HepG2 (cell line): ENCODE measurements at regions not wholly inside any gene's neighbourhood (a gene's known extent, or its start where the extent isn't known, plus 50 kb on each side); places are given as distances from the start of the nearest gene placed in this dataset.

Source experiments
- ATAC-seq: fragments of 200-7000 bp; cut with Tn5 transposase; 3 replicates; pipeline ENCODE4 v1.9.1; 2020; ENCODE audit warnings: mild to moderate bottlenecking, moderate library complexity
- BruUV-seq: library from RNA; stranded (reverse); fragments of 400-500 nt; replicated peaks from 2 replicates; lab custom pipeline; 2021; lab: Mats Ljungman, UMichigan
- CTCF ChIA-PET: fragments of 300-600 bp; formaldehyde crosslinking; extraction: SDS; loops from one replicate; lab custom pipeline; 2021; ENCODE audit warnings: low total read pairs, inconsistent platforms, low intra/inter-chr PET ratio; lab: Yijun Ruan, JAX
- POLR2A ChIA-PET: fragments of 350-600 bp; sonication (Branson Sonifier 250); formaldehyde crosslinking; loops from one replicate; lab custom pipeline; 2020; ENCODE audit warnings: antibody characterized with exemption, inconsistent platforms; lab: Yijun Ruan, JAX
- DNase-seq: peaks from one replicate; pipeline ENCODE4 v3.0.0-alpha.2; 2015; ENCODE audit warnings: low spot score
- FAIRE-seq: peaks from 3 replicates; lab custom pipeline; 2011; peaks lifted over from hg19 to GRCh38; lab: Jason Lieb, UNC
- H2AFZ ChIP-seq: one replicate; pipeline ENCODE4 v1.6.1; 2011; ENCODE audit warnings: low read length, inconsistent platforms
- H3K27ac ChIP-seq: fragments of 300-600 bp; 3 replicates; pipeline ENCODE4 v1.8.0; 2011; ENCODE audit warnings: mixed run types, mild to moderate bottlenecking, mixed read lengths, low read length, inconsistent platforms; ENCODE audit not compliant: insufficient read depth; ENCODE audit errors: extremely low read length
- H3K27me3 ChIP-seq, 2 experiments: fragments of 200-600 bp in 1 of 2; 2 replicates in 1 of 2; 3 replicates in 1 of 2; pipeline versions ENCODE4 v1.6.0 to v1.8.0; 2011; ENCODE audit warnings: low read length in 2 of 2, mild to moderate bottlenecking in 2 of 2, moderate library complexity in 2 of 2, inconsistent platforms in 1 of 2; ENCODE audit not compliant: insufficient read depth in 2 of 2, control insufficient read depth in 1 of 2
- H3K36me3 ChIP-seq, 2 experiments: fragments of 200-600 bp in 1 of 2; replicated peaks in 1 of 2; 2 replicates in 1 of 2; 3 replicates in 1 of 2; pipeline versions ENCODE4 v1.5.1 to v1.8.0; 2011; ENCODE audit warnings: low read length in 2 of 2, inconsistent platforms in 1 of 2; ENCODE audit not compliant: insufficient read depth in 2 of 2, control insufficient read depth in 1 of 2
- H3K4me1 ChIP-seq: 2 replicates; pipeline ENCODE4 v1.5.1; 2012; ENCODE audit warnings: low read length, inconsistent platforms; ENCODE audit not compliant: insufficient read depth
- H3K4me2 ChIP-seq: 2 replicates; pipeline ENCODE4 v1.6.0; 2011; ENCODE audit warnings: low read depth, low read length, inconsistent platforms
- H3K4me3 ChIP-seq, 3 experiments: fragments of 200-600 bp in 1 of 3; sonication (generic), shearing (Covaris generic) in 1 of 3; replicated peaks in 1 of 3; 2 replicates each; pipeline ENCODE4 v1.5.1; 2011 to 2016; ENCODE audit warnings: low read length in 3 of 3, inconsistent platforms in 2 of 3, low read depth in 2 of 3, mild to moderate bottlenecking in 2 of 3, control low read depth in 1 of 3, mixed read lengths in 1 of 3; ENCODE audit not compliant: insufficient read depth in 1 of 3
- H3K79me2 ChIP-seq: one replicate; pipeline ENCODE4 v1.6.1; 2011; ENCODE audit warnings: low read length, inconsistent platforms; ENCODE audit not compliant: insufficient read depth
- H3K9ac ChIP-seq: 2 replicates; pipeline ENCODE4 v1.6.0; 2011; ENCODE audit warnings: mild to moderate bottlenecking, low read depth, low read length, inconsistent platforms; ENCODE audit not compliant: insufficient read depth
- H3K9me3 ChIP-seq: 2 replicates; pipeline ENCODE4 v1.5.1; 2012; ENCODE audit warnings: mild to moderate bottlenecking, low read length
- H4K20me1 ChIP-seq: 2 replicates; pipeline ENCODE4 v1.6.0; 2011; ENCODE audit warnings: inconsistent platforms, mild to moderate bottlenecking, low read length, moderate library complexity; ENCODE audit not compliant: insufficient read depth
- CCDC6 ChIP-seq: sonication (generic); formaldehyde crosslinking; IDR thresholded peaks from 2 replicates; pipeline ENCODE4 v1.8.1; 2022; ENCODE audit warnings: mild to moderate bottlenecking, missing genetic modification reagents, moderate library complexity
- DPF2 ChIP-seq: sonication (generic); formaldehyde crosslinking; IDR thresholded peaks from 2 replicates; pipeline ENCODE4 v1.4.0; 2020; ENCODE audit warnings: mild to moderate bottlenecking, low read depth, missing genetic modification reagents, borderline replicate concordance
- EHMT2 ChIP-seq: fragments of 200-600 bp; sonication (generic); IDR thresholded peaks from 2 replicates; pipeline ENCODE4 v1.7.0; 2017; ENCODE audit warnings: antibody characterized with exemption, low read depth, low read length, borderline replicate concordance
- EP300 ChIP-seq, 3 experiments: sonication (generic) in 1 of 3; formaldehyde crosslinking in 1 of 3; IDR thresholded peaks; 2 replicates each; pipeline versions ENCODE4 v1.5.1 to v1.6.1; 2011 to 2020; ENCODE audit warnings: low read depth in 2 of 3, low read length in 2 of 3, borderline replicate concordance in 1 of 3, improper control_type of control experiment in 1 of 3, mild to moderate bottlenecking in 1 of 3, missing genetic modification reagents in 1 of 3, moderate library complexity in 1 of 3
- MED1 ChIP-seq: sonication (generic); formaldehyde crosslinking; IDR thresholded peaks from 2 replicates; pipeline ENCODE4 v1.4.0; 2020; ENCODE audit warnings: missing genetic modification reagents
- NCOA5 ChIP-seq: sonication (generic); formaldehyde crosslinking; IDR thresholded peaks from 2 replicates; pipeline ENCODE4 v1.4.0; 2020; ENCODE audit warnings: missing genetic modification reagents
- SALL1 ChIP-seq: sonication (generic); formaldehyde crosslinking; IDR thresholded peaks from 2 replicates; pipeline ENCODE4 v1.8.0; 2022; ENCODE audit warnings: mild to moderate bottlenecking, missing genetic modification reagents
- SIN3B ChIP-seq: fragments of 150-350 bp; IDR thresholded peaks from 2 replicates; pipeline ENCODE4 v1.6.1; 2014; ENCODE audit warnings: low read length
- SMAD1 ChIP-seq: sonication (generic); formaldehyde crosslinking; IDR thresholded peaks from 2 replicates; pipeline ENCODE4 v1.4.0; 2020; ENCODE audit warnings: missing genetic modification reagents, low read depth, mild to moderate bottlenecking, borderline replicate concordance
- SMARCE1 ChIP-seq: fragments of 450-650 bp; IDR thresholded peaks from 2 replicates; pipeline ENCODE4 v1.6.1; 2017; ENCODE audit warnings: borderline replicate concordance
- SPEN ChIP-seq: sonication (generic); formaldehyde crosslinking; IDR thresholded peaks from 2 replicates; pipeline ENCODE4 v1.5.1; 2020; ENCODE audit warnings: low read depth, mild to moderate bottlenecking, missing genetic modification reagents
- STAT5B ChIP-seq: sonication (generic); formaldehyde crosslinking; IDR thresholded peaks from 2 replicates; pipeline ENCODE4 v1.4.0; 2020; ENCODE audit warnings: missing genetic modification reagents
- ZFP82 ChIP-seq: sonication (generic); formaldehyde crosslinking; IDR thresholded peaks from 2 replicates; pipeline ENCODE4 v1.5.1; 2020; ENCODE audit warnings: mild to moderate bottlenecking, missing genetic modification reagents, borderline replicate concordance
- ZNF12 ChIP-seq: sonication (generic); formaldehyde crosslinking; IDR thresholded peaks from 2 replicates; pipeline ENCODE4 v1.5.0; 2020; ENCODE audit warnings: missing genetic modification reagents
- ZNF547 ChIP-seq: sonication (generic); formaldehyde crosslinking; IDR thresholded peaks from 2 replicates; pipeline ENCODE4 v1.5.1; 2020; ENCODE audit warnings: mild to moderate bottlenecking, missing genetic modification reagents
- ZNF605 ChIP-seq: sonication (generic); formaldehyde crosslinking; IDR thresholded peaks from 2 replicates; pipeline ENCODE4 v1.8.0; 2022; ENCODE audit warnings: mild to moderate bottlenecking, missing genetic modification reagents
- ZNF644 ChIP-seq: IDR thresholded peaks from 2 replicates; pipeline ENCODE4 v1.6.1; 2016; ENCODE audit warnings: low read depth
- ZNF891 ChIP-seq: sonication (generic); formaldehyde crosslinking; IDR thresholded peaks from 2 replicates; pipeline ENCODE4 v1.5.0; 2020; ENCODE audit warnings: mild to moderate bottlenecking, missing genetic modification reagents
- WGBS: methylation state at CpG from one replicate; pipeline ENCODE4 v1.1.6; 2017; ENCODE audit warnings: low lambda C conversion rate; 5-methylcytosine and 5-hydroxymethylcytosine counted together
- in situ Hi-C: cut with HindIII; loops from 2 replicates; pipeline ENCODE4 v1.10.0; 2017; ENCODE audit warnings: low pct_unique_long_range_greater_than_20kb; ENCODE audit not compliant: extremely low pct_ligation_motif_present
- intact Hi-C: fragments of 100-400 bp; cut with micrococcal nuclease; formaldehyde crosslinking; loops from one replicate; pipeline ENCODE4 v1.10.0; 2022; ENCODE audit not compliant: unreplicated experiment
- TF ChIP-seq, protein P1 (sequence below): sonication (generic); formaldehyde crosslinking; IDR thresholded peaks from 2 replicates; pipeline ENCODE4; 2020; ENCODE audit warnings: missing genetic modification reagents, mild to moderate bottlenecking, borderline replicate concordance

- H3K9ac ChIP-seq: no peak overlapping the region
- no peak overlapping the region for H3K27ac ChIP-seq
- no peaks in the 10 kb centered on the region for H4K20me1 ChIP-seq
- POLR2A ChIA-PET: no interaction called here
- DNase-seq (no peak), FAIRE-seq (no peak), ATAC-seq (no peak)
- no peak overlapping the region for H3K4me2 ChIP-seq
- H2AFZ ChIP-seq: no peak overlapping the region
- no peaks in the 10 kb centered on the region for H3K4me1 ChIP-seq
- H3K4me3 ChIP-seq: no peak overlapping the region
- no CpG with 5 or more reads among the region's 1 CpG for WGBS
- peaks cover 20% of the 10 kb centered on the region for H3K9me3 ChIP-seq
- no TSS peak for BruUV-seq
- H3K36me3 ChIP-seq: no peaks in the 10 kb centered on the region
- intact Hi-C loops (no loop called here), in situ Hi-C loops (no loop called here)
- CTCF ChIA-PET: no interaction called here
- no peaks in the 10 kb centered on the region for H3K27me3 ChIP-seq
- H3K79me2 ChIP-seq: no peaks in the 10 kb centered on the region
- TF ChIP-seq ZFP82 (no peak), CCDC6 (no peak), ZNF644 (CRISPR knock-in tag) (no peak), SMARCE1 (no peak), ZNF891 (CRISPR knock-in tag) (no peak), STAT5B (no peak), EP300 (IDR thresholded peaks at IDR 0.05; ENCODE audit: low read depth in 2 of 2, low read length in 2 of 2) (no peak), EP300 (CRISPR knock-in tag; IDR thresholded peaks at IDR 0.05; ENCODE audit: borderline replicate concordance) (no peak), SPEN (CRISPR knock-in tag) (no peak), SIN3B (no peak), EHMT2 (no peak), SMAD1 (CRISPR knock-in tag) (no peak), MED1 (no peak), DPF2 (CRISPR knock-in tag) (no peak), SALL1 (CRISPR knock-in tag) (no peak), ZNF605 (no peak), ZNF12 (CRISPR knock-in tag) (no peak), NCOA5 (CRISPR knock-in tag) (no peak), ZNF547 (CRISPR knock-in tag) (no peak)
- TF ChIP-seq, protein P1, sequence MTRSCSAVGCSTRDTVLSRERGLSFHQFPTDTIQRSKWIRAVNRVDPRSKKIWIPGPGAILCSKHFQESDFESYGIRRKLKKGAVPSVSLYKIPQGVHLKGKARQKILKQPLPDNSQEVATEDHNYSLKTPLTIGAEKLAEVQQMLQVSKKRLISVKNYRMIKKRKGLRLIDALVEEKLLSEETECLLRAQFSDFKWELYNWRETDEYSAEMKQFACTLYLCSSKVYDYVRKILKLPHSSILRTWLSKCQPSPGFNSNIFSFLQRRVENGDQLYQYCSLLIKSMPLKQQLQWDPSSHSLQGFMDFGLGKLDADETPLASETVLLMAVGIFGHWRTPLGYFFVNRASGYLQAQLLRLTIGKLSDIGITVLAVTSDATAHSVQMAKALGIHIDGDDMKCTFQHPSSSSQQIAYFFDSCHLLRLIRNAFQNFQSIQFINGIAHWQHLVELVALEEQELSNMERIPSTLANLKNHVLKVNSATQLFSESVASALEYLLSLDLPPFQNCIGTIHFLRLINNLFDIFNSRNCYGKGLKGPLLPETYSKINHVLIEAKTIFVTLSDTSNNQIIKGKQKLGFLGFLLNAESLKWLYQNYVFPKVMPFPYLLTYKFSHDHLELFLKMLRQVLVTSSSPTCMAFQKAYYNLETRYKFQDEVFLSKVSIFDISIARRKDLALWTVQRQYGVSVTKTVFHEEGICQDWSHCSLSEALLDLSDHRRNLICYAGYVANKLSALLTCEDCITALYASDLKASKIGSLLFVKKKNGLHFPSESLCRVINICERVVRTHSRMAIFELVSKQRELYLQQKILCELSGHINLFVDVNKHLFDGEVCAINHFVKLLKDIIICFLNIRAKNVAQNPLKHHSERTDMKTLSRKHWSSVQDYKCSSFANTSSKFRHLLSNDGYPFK (CRISPR knock-in tag): no peak
Measured at GRCh38 chrY:16668402-16668801, 1211.6 kb downstream of the CDY2B start.
